ENCODE measurements at regions not wholly inside any gene's neighbourhood (a gene's known extent, or its start where the extent isn't known, plus 50 kb on each side); places are given as distances from the start of the nearest gene placed in this dataset.

DNA sequence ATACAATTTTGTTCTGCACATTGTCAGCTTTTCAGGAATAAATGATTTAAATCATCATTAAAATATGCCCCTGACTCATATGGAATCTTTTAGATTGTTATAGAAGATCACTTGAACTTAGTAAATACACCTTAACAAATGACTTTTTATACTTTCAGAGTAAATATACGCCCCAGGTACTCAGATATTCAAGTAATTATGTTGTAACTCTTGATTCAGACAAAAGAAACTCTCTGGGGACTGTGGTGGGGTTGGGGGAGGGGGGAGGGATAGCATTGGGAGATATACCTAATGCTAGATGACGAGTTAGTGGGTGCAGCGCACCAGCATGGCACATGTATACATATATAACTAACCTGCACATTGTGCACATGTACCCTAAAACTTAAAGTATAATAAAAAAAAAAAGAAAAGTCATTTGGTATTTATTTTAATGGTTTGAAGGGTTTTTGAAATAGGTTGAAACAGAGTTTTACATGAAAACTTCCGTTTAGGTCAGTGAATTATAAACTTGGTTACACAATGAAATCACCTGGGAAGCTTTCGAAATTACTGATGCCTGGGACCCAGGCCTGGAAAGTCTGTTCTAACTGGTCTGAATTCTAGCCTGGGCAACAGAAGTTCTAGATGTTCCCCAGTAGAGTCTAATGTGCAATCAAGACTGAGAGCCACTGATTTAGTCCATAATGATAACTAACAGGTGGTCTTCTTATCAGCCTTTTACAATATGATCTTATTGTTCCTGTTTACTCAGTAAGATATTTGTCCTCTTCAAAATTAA is 320.5 kb upstream of the NR5A2 start:
- Histone ChIP-seq H3K9me3 (ENCODE audit: low read length) (peaks cover 16% of the 10 kb centered on the region), H3K36me3 (replicated peaks in 1 of 2; ENCODE audit: control insufficient read depth in 1 of 2, insufficient read depth in 2 of 2, low read length in 2 of 2) (no peaks in the 10 kb centered on the region), H3K4me3 (replicated peaks in 1 of 3; ENCODE audit: insufficient read depth in 1 of 3, low read depth in 2 of 3, low read length in 3 of 3) (no peak overlapping the region), H3K4me1 (ENCODE audit: insufficient read depth, low read length) (no peaks in the 10 kb centered on the region), H4K20me1 (ENCODE audit: insufficient read depth, low read length) (no peaks in the 10 kb centered on the region), H2AFZ (ENCODE audit: low read length) (no peak overlapping the region), H3K9ac (ENCODE audit: insufficient read depth, low read depth, low read length) (no peak overlapping the region), H3K27ac (ENCODE audit: extremely low read length, insufficient read depth, low read length) (no peak overlapping the region), H3K79me2 (ENCODE audit: insufficient read depth, low read length) (no peaks in the 10 kb centered on the region), H3K4me2 (ENCODE audit: low read depth, low read length) (no peak overlapping the region), H3K27me3 (ENCODE audit: control insufficient read depth in 1 of 2, insufficient read depth in 2 of 2, low read length in 2 of 2) (no peaks in the 10 kb centered on the region)
- ATAC-seq (no peak), DNase-seq (ENCODE audit: low spot score) (no peak), FAIRE-seq (no peak)
- intact Hi-C loops (cut with micrococcal nuclease; ENCODE audit: unreplicated experiment), result no loop called here
- TF ChIP-seq, protein P1, sequence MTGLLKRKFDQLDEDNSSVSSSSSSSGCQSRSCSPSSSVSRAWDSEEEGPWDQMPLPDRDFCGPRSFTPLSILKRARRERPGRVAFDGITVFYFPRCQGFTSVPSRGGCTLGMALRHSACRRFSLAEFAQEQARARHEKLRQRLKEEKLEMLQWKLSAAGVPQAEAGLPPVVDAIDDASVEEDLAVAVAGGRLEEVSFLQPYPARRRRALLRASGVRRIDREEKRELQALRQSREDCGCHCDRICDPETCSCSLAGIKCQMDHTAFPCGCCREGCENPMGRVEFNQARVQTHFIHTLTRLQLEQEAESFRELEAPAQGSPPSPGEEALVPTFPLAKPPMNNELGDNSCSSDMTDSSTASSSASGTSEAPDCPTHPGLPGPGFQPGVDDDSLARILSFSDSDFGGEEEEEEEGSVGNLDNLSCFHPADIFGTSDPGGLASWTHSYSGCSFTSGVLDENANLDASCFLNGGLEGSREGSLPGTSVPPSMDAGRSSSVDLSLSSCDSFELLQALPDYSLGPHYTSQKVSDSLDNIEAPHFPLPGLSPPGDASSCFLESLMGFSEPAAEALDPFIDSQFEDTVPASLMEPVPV (CRISPR knock-in tag; IDR thresholded peaks at IDR 0.05), result no peak
- TF ChIP-seq HMG20A (CRISPR knock-in tag; IDR thresholded peaks at IDR 0.05; ENCODE audit: borderline replicate concordance) (no peak), NFKBIZ (CRISPR knock-in tag; IDR thresholded peaks at IDR 0.05) (no peak), SUZ12 (IDR thresholded peaks at IDR 0.05; ENCODE audit: low read depth, low read length) (no peak), EZH2 (conservative IDR thresholded peaks at IDR 0.05; ENCODE audit: low read depth, low read length) (no peak), ZNF383 (CRISPR knock-in tag; IDR thresholded peaks at IDR 0.05; ENCODE audit: borderline replicate concordance) (no peak), NFRKB (IDR thresholded peaks at IDR 0.05) (no peak), SRY (CRISPR knock-in tag; IDR thresholded peaks at IDR 0.05) (no peak), CENPX (CRISPR knock-in tag; IDR thresholded peaks at IDR 0.05) (no peak), ZNF572 (CRISPR knock-in tag; IDR thresholded peaks at IDR 0.05) (no peak), HNRNPUL1 (IDR thresholded peaks at IDR 0.05; ENCODE audit: low read depth, low read length) (no peak), ZNF629 (CRISPR knock-in tag; conservative IDR thresholded peaks at IDR 0.05) (no peak), TEAD3 (CRISPR knock-in tag; optimal IDR thresholded peaks at IDR 0.05; ENCODE audit: borderline replicate concordance) (no peak), ZFY (CRISPR knock-in tag; IDR thresholded peaks at IDR 0.05) (no peak), HMGA1 (CRISPR knock-in tag; conservative IDR thresholded peaks at IDR 0.05) (no peak), SALL2 (CRISPR knock-in tag; IDR thresholded peaks at IDR 0.05) (no peak), IKZF1 (IDR thresholded peaks at IDR 0.05) (no peak)
- TF ChIP-seq, protein P2, sequence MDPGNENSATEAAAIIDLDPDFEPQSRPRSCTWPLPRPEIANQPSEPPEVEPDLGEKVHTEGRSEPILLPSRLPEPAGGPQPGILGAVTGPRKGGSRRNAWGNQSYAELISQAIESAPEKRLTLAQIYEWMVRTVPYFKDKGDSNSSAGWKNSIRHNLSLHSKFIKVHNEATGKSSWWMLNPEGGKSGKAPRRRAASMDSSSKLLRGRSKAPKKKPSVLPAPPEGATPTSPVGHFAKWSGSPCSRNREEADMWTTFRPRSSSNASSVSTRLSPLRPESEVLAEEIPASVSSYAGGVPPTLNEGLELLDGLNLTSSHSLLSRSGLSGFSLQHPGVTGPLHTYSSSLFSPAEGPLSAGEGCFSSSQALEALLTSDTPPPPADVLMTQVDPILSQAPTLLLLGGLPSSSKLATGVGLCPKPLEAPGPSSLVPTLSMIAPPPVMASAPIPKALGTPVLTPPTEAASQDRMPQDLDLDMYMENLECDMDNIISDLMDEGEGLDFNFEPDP (CRISPR knock-in tag; conservative IDR thresholded peaks at IDR 0.05), result no peak
- TF ChIP-seq, protein P3, sequence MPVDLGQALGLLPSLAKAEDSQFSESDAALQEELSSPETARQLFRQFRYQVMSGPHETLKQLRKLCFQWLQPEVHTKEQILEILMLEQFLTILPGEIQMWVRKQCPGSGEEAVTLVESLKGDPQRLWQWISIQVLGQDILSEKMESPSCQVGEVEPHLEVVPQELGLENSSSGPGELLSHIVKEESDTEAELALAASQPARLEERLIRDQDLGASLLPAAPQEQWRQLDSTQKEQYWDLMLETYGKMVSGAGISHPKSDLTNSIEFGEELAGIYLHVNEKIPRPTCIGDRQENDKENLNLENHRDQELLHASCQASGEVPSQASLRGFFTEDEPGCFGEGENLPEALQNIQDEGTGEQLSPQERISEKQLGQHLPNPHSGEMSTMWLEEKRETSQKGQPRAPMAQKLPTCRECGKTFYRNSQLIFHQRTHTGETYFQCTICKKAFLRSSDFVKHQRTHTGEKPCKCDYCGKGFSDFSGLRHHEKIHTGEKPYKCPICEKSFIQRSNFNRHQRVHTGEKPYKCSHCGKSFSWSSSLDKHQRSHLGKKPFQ (CRISPR knock-in tag; IDR thresholded peaks at IDR 0.05; ENCODE audit: insufficient replicate concordance), result no peak
- WGBS (ENCODE audit: low lambda C conversion rate), result 4% methylated on average over 5 of the region's 5 CpGs
- in situ Hi-C loops (cut with HindIII; ENCODE audit: extremely low pct_ligation_motif_present, low pct_unique_long_range_greater_than_20kb), result no loop called here
- ChIA-PET POLR2A (no interaction called here), CTCF (ENCODE audit: low intra/inter-chr PET ratio, low total read pairs) (no interaction called here)
- no TSS peak for BruUV-seq (replicated peaks)
